Trophoblast cell (in vitro differentiated cells and primary cell): ENCODE measurements at regions not wholly inside any gene's neighbourhood (a gene's known extent, or its start where the extent isn't known, plus 50 kb on each side); places are given as distances from the start of the nearest gene placed in this dataset.

Experiments used
- DNase-seq, 2 donors: peaks; one replicate each; pipeline ENCODE4 v3.0.0-alpha.2; 2016
- H2AFZ ChIP-seq: 2 replicates; pipeline ENCODE4 v1.6.1; 2013; ENCODE audit warnings: low read length, moderate library complexity, mild to moderate bottlenecking; ENCODE audit not compliant: insufficient read depth, poor library complexity
- H2AK5ac ChIP-seq: 2 replicates; pipeline ENCODE4 v1.6.1; 2013; ENCODE audit warnings: mild to moderate bottlenecking, low read length
- H2BK120ac ChIP-seq: 2 replicates; pipeline ENCODE4 v1.6.1; 2013; ENCODE audit warnings: low read length, mild to moderate bottlenecking, moderate library complexity; ENCODE audit not compliant: insufficient read depth, poor library complexity
- H2BK12ac ChIP-seq: 2 replicates; pipeline ENCODE4 v1.6.1; 2013; ENCODE audit warnings: mild to moderate bottlenecking, low read length, moderate library complexity
- H2BK5ac ChIP-seq: 2 replicates; pipeline ENCODE4 v1.6.1; 2013; ENCODE audit warnings: low read length, low read depth, moderate library complexity, mild to moderate bottlenecking; ENCODE audit not compliant: poor library complexity
- H3K14ac ChIP-seq: 2 replicates; pipeline ENCODE4 v1.6.1; 2013; ENCODE audit warnings: mild to moderate bottlenecking, low read length
- H3K18ac ChIP-seq: 2 replicates; pipeline ENCODE4 v1.6.1; 2013; ENCODE audit warnings: mild to moderate bottlenecking, low read length
- H3K23ac ChIP-seq: 2 replicates; pipeline ENCODE4 v1.6.1; 2013; ENCODE audit warnings: low read length
- H3K27ac ChIP-seq: 2 replicates; pipeline ENCODE4 v1.5.1; 2013; ENCODE audit warnings: low read depth, mild to moderate bottlenecking, inconsistent platforms, low read length, moderate library complexity
- H3K27me3 ChIP-seq: 2 replicates; pipeline ENCODE4 v1.6.1; 2013; ENCODE audit warnings: inconsistent platforms, mild to moderate bottlenecking, low read length, moderate library complexity; ENCODE audit not compliant: insufficient read depth
- H3K36me3 ChIP-seq, 2 experiments: 1 replicate in 1 of 2; 2 replicates in 1 of 2; pipeline ENCODE4 v1.6.1; 2013; ENCODE audit warnings: low read length in 2 of 2, mild to moderate bottlenecking in 2 of 2, moderate library complexity in 1 of 2; ENCODE audit not compliant: insufficient read depth in 2 of 2, control insufficient read depth in 1 of 2
- H3K4ac ChIP-seq: 2 replicates; pipeline ENCODE4 v1.6.1; 2013; ENCODE audit warnings: low read depth, mild to moderate bottlenecking, low read length, moderate library complexity
- H3K4me1 ChIP-seq, 2 experiments: 1 replicate in 1 of 2; 2 replicates in 1 of 2; pipeline ENCODE4 v1.6.1; 2013; ENCODE audit warnings: low read length in 2 of 2, mild to moderate bottlenecking in 2 of 2, moderate library complexity in 1 of 2; ENCODE audit not compliant: insufficient read depth in 2 of 2, control insufficient read depth in 1 of 2
- H3K4me2 ChIP-seq: 2 replicates; pipeline ENCODE4 v1.6.1; 2013; ENCODE audit warnings: inconsistent platforms, mild to moderate bottlenecking, low read length, moderate library complexity
- H3K4me3 ChIP-seq: 2 replicates; pipeline ENCODE4 v1.5.1; 2013; ENCODE audit warnings: mild to moderate bottlenecking, low read depth, low read length, inconsistent platforms
- H3K79me1 ChIP-seq: one replicate; pipeline ENCODE4 v1.6.1; 2013; ENCODE audit warnings: low read length
- H3K79me2 ChIP-seq: 2 replicates; pipeline ENCODE4 v1.6.1; 2013; ENCODE audit warnings: low read length, mild to moderate bottlenecking; ENCODE audit not compliant: control insufficient read depth, insufficient read depth, poor library complexity
- H3K9ac ChIP-seq: 2 replicates; pipeline ENCODE4 v1.6.1; 2013; ENCODE audit warnings: mild to moderate bottlenecking, low read length
- H3K9me3 ChIP-seq: 2 replicates; pipeline ENCODE4 v1.6.1; 2013; ENCODE audit warnings: low read depth, mild to moderate bottlenecking, control low read depth, inconsistent platforms, low read length; ENCODE audit not compliant: insufficient read depth
- H4K12ac ChIP-seq: 2 replicates; pipeline ENCODE4 v1.6.1; 2013; ENCODE audit warnings: low read depth, mild to moderate bottlenecking, low read length, moderate library complexity
- H4K8ac ChIP-seq: 2 replicates; pipeline ENCODE4 v1.6.1; 2013; ENCODE audit warnings: low read depth, mild to moderate bottlenecking, low read length, moderate library complexity
- H4K91ac ChIP-seq: one replicate; pipeline ENCODE4 v1.6.1; 2013; ENCODE audit warnings: low read depth, mild to moderate bottlenecking, low read length, moderate library complexity
- WGBS: extraction: QIAGEN DNeasy Blood & Tissue Kit; methylation state at CpG from one replicate; pipeline ENCODE4 v1.1.7; 2013; ENCODE audit warnings: missing lambda C conversion rate; ENCODE audit not compliant: insufficient read length, insufficient coverage; ENCODE audit errors: extremely low coverage; 5-methylcytosine and 5-hydroxymethylcytosine counted together

DNA sequence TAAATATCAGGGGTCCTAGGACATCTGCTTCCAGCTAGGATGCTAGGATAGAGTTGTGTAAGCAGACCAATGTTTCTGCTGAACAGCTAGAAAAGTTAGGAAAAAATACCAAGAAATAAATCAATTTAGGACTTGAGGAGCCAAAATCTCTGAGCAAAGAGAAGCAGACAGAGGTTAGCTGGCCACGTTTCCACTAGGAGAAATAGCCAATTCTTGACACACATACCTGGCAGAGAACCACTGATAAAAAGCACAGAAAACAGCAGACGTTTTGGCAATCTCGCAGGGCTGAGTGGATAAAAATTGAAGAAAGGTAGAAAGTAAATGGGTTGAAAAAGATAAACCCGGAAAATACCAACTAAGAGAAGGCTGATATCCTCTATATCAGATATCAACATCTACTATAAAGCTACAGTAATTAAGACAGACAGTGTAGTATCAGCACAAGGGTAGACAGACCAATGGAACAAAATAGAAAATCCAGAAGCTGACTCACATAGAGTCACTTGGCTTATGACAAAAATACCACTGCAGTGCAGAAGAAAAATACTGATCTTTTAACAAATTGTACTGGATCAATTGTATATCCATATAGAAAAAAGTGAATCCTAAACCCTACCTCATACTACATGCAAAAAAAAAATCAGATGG, 306.1 kb upstream of the KLHL29 start:
- Histone ChIP-seq H3K9ac (no peak overlapping the region), H4K8ac (no peak overlapping the region), H3K9me3 (no peaks in the 10 kb centered on the region), H3K36me3 (no peaks in the 10 kb centered on the region), H3K27ac (no peak overlapping the region), H2AFZ (no peak overlapping the region), H2BK12ac (no peak overlapping the region), H3K4me3 (no peak overlapping the region), H4K12ac (no peak overlapping the region), H2AK5ac (no peak overlapping the region), H3K18ac (no peak overlapping the region), H3K79me1 (no peaks in the 10 kb centered on the region), H2BK120ac (no peak overlapping the region), H3K4me2 (no peak overlapping the region), H3K4ac (no peak overlapping the region), H3K14ac (no peak overlapping the region), H3K27me3 (no peaks in the 10 kb centered on the region), H4K91ac (no peak overlapping the region), H2BK5ac (no peak overlapping the region), H3K79me2 (no peaks in the 10 kb centered on the region), H3K4me1 (no peaks in the 10 kb centered on the region), H3K23ac (no peak overlapping the region)
- WGBS: no CpG with 5 or more reads among the region's 4 CpGs
- no peak for DNase-seq

DNA sequence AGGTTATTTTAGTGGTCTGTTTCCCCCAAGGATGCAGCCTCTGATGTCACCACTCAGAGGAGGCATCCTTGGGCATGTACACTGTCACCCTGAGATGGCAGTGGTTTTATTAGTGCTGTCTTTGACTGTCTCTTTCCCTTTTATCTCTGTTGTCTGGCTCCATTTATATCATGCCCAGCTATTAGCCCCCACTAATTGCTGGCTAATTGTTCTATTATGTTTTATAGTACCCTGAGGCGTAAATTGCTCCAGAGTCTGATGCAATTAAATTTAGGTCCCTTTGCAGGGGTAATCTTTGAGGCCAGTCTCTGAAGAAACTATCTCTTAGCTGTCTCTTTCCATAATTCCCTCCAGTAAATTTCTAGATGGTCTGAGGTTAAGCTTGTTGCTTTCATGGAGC, 301.0 kb upstream of the KLHL29 start:
- Histone ChIP-seq H3K9ac (no peak overlapping the region), H2BK5ac (no peak overlapping the region), H3K9me3 (no peaks in the 10 kb centered on the region), H3K27ac (no peak overlapping the region), H3K36me3 (peaks cover 0 to 1% of the 10 kb centered on the region in 2 experiments), H3K4me1 (no peaks in the 10 kb centered on the region), H3K27me3 (no peaks in the 10 kb centered on the region), H3K79me1 (no peaks in the 10 kb centered on the region), H3K4ac (no peak overlapping the region), H2BK120ac (no peak overlapping the region), H3K23ac (no peak overlapping the region), H3K14ac (no peak overlapping the region), H2AFZ (no peak overlapping the region), H4K12ac (no peak overlapping the region), H3K79me2 (no peaks in the 10 kb centered on the region), H3K4me2 (no peak overlapping the region), H3K4me3 (no peak overlapping the region), H2BK12ac (no peak overlapping the region), H4K91ac (no peak overlapping the region), H4K8ac (no peak overlapping the region), H2AK5ac (no peak overlapping the region), H3K18ac (no peak overlapping the region)
- DNase-seq: no peak
- WGBS: no CpG with 5 or more reads among the region's 1 CpG

GRCh38 chr2:23091019-23091418, 294.0 kb upstream of the KLHL29 start:
- Histone ChIP-seq H2BK12ac (no peak overlapping the region), H3K36me3 (peaks cover 0 to 1% of the 10 kb centered on the region in 2 experiments), H4K8ac (no peak overlapping the region), H2BK5ac (no peak overlapping the region), H3K18ac (no peak overlapping the region), H4K91ac (no peak overlapping the region), H3K79me2 (no peaks in the 10 kb centered on the region), H3K4me3 (no peak overlapping the region), H3K79me1 (no peaks in the 10 kb centered on the region), H3K9ac (no peak overlapping the region), H3K4me2 (no peak overlapping the region), H2AK5ac (no peak overlapping the region), H3K23ac (no peak overlapping the region), H4K12ac (no peak overlapping the region), H3K4me1 (no peaks in the 10 kb centered on the region), H3K14ac (no peak overlapping the region), H3K27ac (no peak overlapping the region), H3K4ac (no peak overlapping the region), H2AFZ (no peak overlapping the region), H3K27me3 (no peaks in the 10 kb centered on the region), H3K9me3 (no peaks in the 10 kb centered on the region), H2BK120ac (no peak overlapping the region)
- no peak for DNase-seq

DNA sequence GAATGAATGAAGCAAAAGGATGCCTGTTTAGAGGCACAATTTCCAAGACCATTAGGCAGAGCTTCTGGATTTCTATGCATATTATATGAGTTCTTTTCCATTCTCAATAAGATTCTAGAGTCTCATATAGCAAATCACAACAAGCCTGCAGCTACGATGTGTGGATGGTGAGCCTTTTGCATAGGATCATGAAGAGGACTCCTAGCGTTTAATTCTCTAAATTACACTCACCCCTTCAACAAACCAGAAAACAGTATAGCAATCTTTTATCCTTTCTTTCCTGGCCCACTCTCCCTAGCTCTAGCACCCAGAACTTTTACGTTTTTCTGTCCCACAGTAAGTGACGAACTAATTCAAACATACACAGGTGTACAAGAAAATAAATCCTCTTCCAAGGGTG, 293.1 kb upstream of the KLHL29 start:
- no CpG with 5 or more reads among the region's 4 CpGs for WGBS
- no peak overlapping the region for H4K8ac ChIP-seq
- no peak overlapping the region for H3K27ac ChIP-seq

More for the DNA sequence above, 293.1 kb upstream of the KLHL29 start:
- H4K91ac ChIP-seq: no peak overlapping the region
- H3K4ac ChIP-seq: no peak overlapping the region
- no peak overlapping the region for H3K18ac ChIP-seq
- no peak overlapping the region for H3K9ac ChIP-seq
- no peaks in the 10 kb centered on the region for H3K27me3 ChIP-seq
- no peak overlapping the region for H3K23ac ChIP-seq
- DNase-seq: no peak
- peaks cover 0 to 1% of the 10 kb centered on the region in 2 experiments for H3K36me3 ChIP-seq
- no peak overlapping the region for H3K4me2 ChIP-seq
- no peak overlapping the region for H2BK12ac ChIP-seq
- no peak overlapping the region for H2BK120ac ChIP-seq
- H3K4me1 ChIP-seq: no peaks in the 10 kb centered on the region
- H2AFZ ChIP-seq: no peak overlapping the region
- no peaks in the 10 kb centered on the region for H3K79me1 ChIP-seq
- H3K14ac ChIP-seq: no peak overlapping the region
- H2AK5ac ChIP-seq: no peak overlapping the region
- H3K9me3 ChIP-seq: no peaks in the 10 kb centered on the region
- H3K4me3 ChIP-seq: no peak overlapping the region
- no peak overlapping the region for H2BK5ac ChIP-seq
- H4K12ac ChIP-seq: no peak overlapping the region
- H3K79me2 ChIP-seq: no peaks in the 10 kb centered on the region
